ENCODE measurements at regions not wholly inside any gene's neighbourhood (a gene's known extent, or its start where the extent isn't known, plus 50 kb on each side); places are given as distances from the start of the nearest gene placed in this dataset.
"Not testable (repeated sequence)": the region's sequence is repeated elsewhere in the genome, so short reads cannot be mapped to it uniquely, and the experiment has no call there.

GRCh38 chr6:11410539-11411307 is 126.8 kb upstream of the TMEM170B start:
- Histone ChIP-seq H3K27ac (ENCODE audit: low read depth in 1 of 2, low read length in 1 of 2) (no peak overlapping the region), H3K27me3 (ENCODE audit: control insufficient read depth in 2 of 2, insufficient read depth in 1 of 2, low read length in 1 of 2) (no peaks in the 10 kb centered on the region), H3K4me3 (ENCODE audit: low read length in 2 of 2) (no peak overlapping the region), H3K9me3 (ENCODE audit: control insufficient read depth in 2 of 2, insufficient read depth in 1 of 2, low read length in 1 of 2) (no peaks in the 10 kb centered on the region), H3K4me1 (ENCODE audit: control insufficient read depth in 2 of 2, insufficient read depth in 2 of 2, low read length in 2 of 2) (no peaks in the 10 kb centered on the region), H3K36me3 (ENCODE audit: control insufficient read depth in 2 of 2, insufficient read depth in 2 of 2, low read length in 1 of 2) (no peaks in the 10 kb centered on the region)
- DNase-seq (ENCODE audit: low read depth in 6 of 9, low spot score in 9 of 9), result no peak
- WGBS, result 71% methylated on average over 4 of the region's 4 CpGs

DNA sequence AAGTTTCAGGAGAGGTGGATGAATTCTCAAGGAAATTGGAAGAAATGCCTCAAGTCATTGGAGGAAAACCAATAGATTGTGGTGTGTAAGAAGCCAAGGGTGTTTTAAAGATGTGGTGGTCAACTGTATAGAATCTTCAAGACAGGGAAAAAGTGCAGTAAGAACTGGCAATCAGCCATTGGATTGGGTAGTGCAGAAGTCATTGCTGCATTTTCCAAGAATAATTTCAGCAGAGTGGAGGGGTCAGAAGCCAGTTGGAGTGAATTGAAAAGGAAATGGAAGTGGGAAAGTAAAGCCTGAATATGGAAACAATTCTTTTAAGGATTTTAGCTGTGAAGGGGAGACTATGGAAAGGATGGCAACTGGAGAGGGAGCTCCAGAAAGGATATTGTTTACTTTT is 128.2 kb upstream of the TMEM170B start:
- no peak for DNase-seq (ENCODE audit: low read depth in 6 of 9, low spot score in 9 of 9)
- no peak overlapping the region for H3K4me3 ChIP-seq (ENCODE audit: low read length in 2 of 2)
- no peaks in the 10 kb centered on the region for H3K4me1 ChIP-seq (ENCODE audit: control insufficient read depth in 2 of 2, insufficient read depth in 2 of 2, low read length in 2 of 2)
- no peak overlapping the region for H3K27ac ChIP-seq (ENCODE audit: low read depth in 1 of 2, low read length in 1 of 2)
- H3K9me3 ChIP-seq (ENCODE audit: control insufficient read depth in 2 of 2, insufficient read depth in 1 of 2, low read length in 1 of 2), result no peaks in the 10 kb centered on the region
- H3K27me3 ChIP-seq (ENCODE audit: control insufficient read depth in 2 of 2, insufficient read depth in 1 of 2, low read length in 1 of 2), result no peaks in the 10 kb centered on the region
- no peaks in the 10 kb centered on the region for H3K36me3 ChIP-seq (ENCODE audit: control insufficient read depth in 2 of 2, insufficient read depth in 2 of 2, low read length in 1 of 2)

DNA sequence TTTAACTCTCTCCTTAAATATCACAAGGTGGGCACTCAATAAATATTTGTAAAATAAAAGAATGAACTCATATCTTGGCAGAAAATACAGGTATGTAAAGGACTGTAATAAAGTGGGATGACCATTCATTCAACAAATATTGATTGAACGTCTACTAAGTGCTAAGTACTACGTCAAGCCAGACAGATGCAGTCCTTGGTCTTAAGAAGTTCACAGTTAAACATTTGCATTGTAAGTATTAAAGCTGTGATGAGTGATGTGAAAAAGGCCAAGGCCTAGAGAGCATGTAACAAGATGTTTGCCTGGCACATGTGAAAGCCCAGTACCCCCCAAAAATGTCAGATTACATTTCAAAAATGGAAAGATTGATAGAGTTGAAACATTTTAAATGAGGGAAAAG is 130.1 kb upstream of the TMEM170B start:
- Histone ChIP-seq H3K27ac (ENCODE audit: low read depth in 1 of 2, low read length in 1 of 2) (no peak overlapping the region), H3K4me3 (ENCODE audit: low read length in 2 of 2) (no peak overlapping the region), H3K4me1 (ENCODE audit: control insufficient read depth in 2 of 2, insufficient read depth in 2 of 2, low read length in 2 of 2) (no peaks in the 10 kb centered on the region), H3K27me3 (ENCODE audit: control insufficient read depth in 2 of 2, insufficient read depth in 1 of 2, low read length in 1 of 2) (no peaks in the 10 kb centered on the region), H3K9me3 (ENCODE audit: control insufficient read depth in 2 of 2, insufficient read depth in 1 of 2, low read length in 1 of 2) (no peaks in the 10 kb centered on the region), H3K36me3 (ENCODE audit: control insufficient read depth in 2 of 2, insufficient read depth in 2 of 2, low read length in 1 of 2) (no peaks in the 10 kb centered on the region)
- WGBS, result 97% methylated on average over 2 of the region's 2 CpGs
- DNase-seq (ENCODE audit: low read depth in 6 of 9, low spot score in 9 of 9), result no peak

DNA sequence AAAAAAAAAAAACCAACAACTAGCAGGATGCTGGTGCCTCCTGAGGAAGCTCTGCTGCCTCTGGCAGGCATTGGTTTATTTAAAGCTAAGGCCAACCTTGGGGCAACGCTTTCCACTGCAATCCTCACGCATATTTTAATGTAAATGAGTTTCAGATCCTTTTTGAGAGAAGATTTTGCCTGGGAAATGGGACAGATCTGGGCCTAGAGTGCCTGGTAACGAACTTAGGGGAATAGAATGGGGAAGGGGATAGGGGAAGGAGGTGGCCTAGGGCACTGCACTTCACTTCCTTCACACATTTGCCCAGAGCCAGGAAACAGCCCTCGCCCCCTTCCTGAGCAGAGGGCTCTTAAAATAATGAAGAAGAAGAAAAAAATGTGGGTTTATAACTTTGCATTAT is 132.7 kb upstream of the TMEM170B start:
- no peak for DNase-seq (ENCODE audit: low read depth in 6 of 9, low spot score in 9 of 9)
- Histone ChIP-seq H3K27ac (ENCODE audit: low read depth in 1 of 2, low read length in 1 of 2) (no peak overlapping the region), H3K27me3 (ENCODE audit: control insufficient read depth in 2 of 2, insufficient read depth in 1 of 2, low read length in 1 of 2) (no peaks in the 10 kb centered on the region), H3K9me3 (ENCODE audit: control insufficient read depth in 2 of 2, insufficient read depth in 1 of 2, low read length in 1 of 2) (no peaks in the 10 kb centered on the region), H3K36me3 (ENCODE audit: control insufficient read depth in 2 of 2, insufficient read depth in 2 of 2, low read length in 1 of 2) (no peaks in the 10 kb centered on the region), H3K4me1 (ENCODE audit: control insufficient read depth in 2 of 2, insufficient read depth in 2 of 2, low read length in 2 of 2) (no peaks in the 10 kb centered on the region), H3K4me3 (ENCODE audit: low read length in 2 of 2) (no peak overlapping the region)
- 41% methylated on average over 4 of the region's 4 CpGs for WGBS

DNA sequence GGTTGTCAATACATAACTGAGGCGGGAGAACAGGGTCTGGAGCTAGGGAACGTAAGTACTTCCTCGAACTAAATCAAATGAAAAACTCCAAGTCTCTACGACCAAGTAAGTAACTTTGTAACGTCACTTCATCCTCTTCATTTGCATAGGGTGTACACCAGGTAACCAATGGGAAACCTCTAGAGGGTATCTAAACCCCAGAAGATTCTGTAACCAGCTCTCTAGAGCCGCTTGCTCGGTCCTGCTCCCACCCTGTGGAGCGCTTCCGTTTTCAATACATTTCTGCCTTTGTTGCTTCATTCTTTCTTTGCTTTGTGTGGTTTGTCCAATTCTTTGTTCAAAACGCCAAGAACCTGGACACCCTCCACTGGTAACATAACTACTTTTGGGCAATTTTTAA is 133.5 kb upstream of the TMEM170B start:
- Histone ChIP-seq H3K4me3 (ENCODE audit: low read length in 2 of 2) (no peak overlapping the region), H3K27ac (ENCODE audit: low read depth in 1 of 2, low read length in 1 of 2) (no peak overlapping the region), H3K27me3 (ENCODE audit: control insufficient read depth in 2 of 2, insufficient read depth in 1 of 2, low read length in 1 of 2) (no peaks in the 10 kb centered on the region), H3K36me3 (ENCODE audit: control insufficient read depth in 2 of 2, insufficient read depth in 2 of 2, low read length in 1 of 2) (no peaks in the 10 kb centered on the region), H3K9me3 (ENCODE audit: control insufficient read depth in 2 of 2, insufficient read depth in 1 of 2, low read length in 1 of 2) (no peaks in the 10 kb centered on the region), H3K4me1 (ENCODE audit: control insufficient read depth in 2 of 2, insufficient read depth in 2 of 2, low read length in 2 of 2) (no peaks in the 10 kb centered on the region)
- 97% methylated on average over 10 of the region's 10 CpGs for WGBS
- no peak for DNase-seq (ENCODE audit: low read depth in 6 of 9, low spot score in 9 of 9)

DNA sequence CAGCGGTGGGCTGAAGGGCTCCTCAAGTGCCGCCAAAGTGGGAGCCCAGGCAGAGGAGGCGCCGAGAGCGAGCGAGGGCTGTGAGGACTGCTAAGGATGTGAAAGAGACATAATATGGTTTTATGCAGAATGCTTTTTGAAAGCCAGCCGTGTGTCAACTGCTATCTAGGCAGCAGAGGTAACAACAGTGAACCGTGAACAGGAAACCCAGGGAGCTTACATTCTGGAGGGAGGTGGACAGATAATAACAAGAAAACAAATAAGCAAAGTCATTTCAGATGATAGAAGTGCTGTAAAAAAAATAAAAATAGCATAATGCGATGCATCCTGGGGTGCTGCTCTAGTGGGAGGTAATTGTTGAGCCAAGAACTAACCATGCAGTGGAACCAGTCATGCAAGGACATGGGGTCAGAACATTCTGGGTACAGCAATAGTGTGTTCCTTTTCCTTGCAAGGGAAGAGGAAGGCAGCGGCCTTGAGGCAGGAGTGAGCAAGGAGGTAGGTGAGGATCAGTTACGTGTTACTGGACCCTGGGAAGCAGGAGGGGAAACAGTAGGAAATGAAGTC is 134.4 kb upstream of the TMEM170B start:
- WGBS, result 94% methylated on average over 11 of the region's 11 CpGs
- H3K4me1 ChIP-seq (ENCODE audit: control insufficient read depth in 2 of 2, insufficient read depth in 2 of 2, low read length in 2 of 2), result no peaks in the 10 kb centered on the region
- no peaks in the 10 kb centered on the region for H3K27me3 ChIP-seq (ENCODE audit: control insufficient read depth in 2 of 2, insufficient read depth in 1 of 2, low read length in 1 of 2)
- H3K27ac ChIP-seq (ENCODE audit: low read depth in 1 of 2, low read length in 1 of 2), result no peak overlapping the region
- no peak for DNase-seq (ENCODE audit: low read depth in 6 of 9, low spot score in 9 of 9)
- H3K36me3 ChIP-seq (ENCODE audit: control insufficient read depth in 2 of 2, insufficient read depth in 2 of 2, low read length in 1 of 2), result no peaks in the 10 kb centered on the region
- H3K9me3 ChIP-seq (ENCODE audit: control insufficient read depth in 2 of 2, insufficient read depth in 1 of 2, low read length in 1 of 2), result no peaks in the 10 kb centered on the region
- no peak overlapping the region for H3K4me3 ChIP-seq (ENCODE audit: low read length in 2 of 2)

DNA sequence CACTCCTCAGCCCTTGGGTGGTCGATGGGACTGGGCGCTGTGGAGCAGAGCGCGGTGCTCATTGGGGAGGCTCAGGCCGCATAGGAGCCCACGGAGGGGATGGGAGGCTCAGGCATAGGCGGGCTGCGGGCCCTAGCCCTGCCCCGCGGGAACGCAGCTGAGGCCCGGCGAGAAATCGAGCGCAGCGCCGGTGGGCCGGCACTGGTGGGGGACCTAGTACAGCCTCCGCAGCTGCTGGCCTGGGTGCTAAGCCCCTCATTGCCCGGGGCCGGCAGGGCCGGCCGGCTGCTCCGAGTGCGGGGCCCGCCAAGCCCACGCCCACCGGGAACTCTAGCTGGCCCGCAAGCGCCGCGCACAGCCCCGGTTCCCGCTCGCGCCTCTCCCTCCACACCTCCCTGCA is 135.0 kb upstream of the TMEM170B start:
- not testable (repeated sequence) for H3K27ac ChIP-seq (ENCODE audit: low read depth in 1 of 2, low read length in 1 of 2); H3K9me3 ChIP-seq (ENCODE audit: control insufficient read depth in 2 of 2, insufficient read depth in 1 of 2, low read length in 1 of 2); DNase-seq (ENCODE audit: low read depth in 6 of 9, low spot score in 9 of 9); H3K4me1 ChIP-seq (ENCODE audit: control insufficient read depth in 2 of 2, insufficient read depth in 2 of 2, low read length in 2 of 2); H3K36me3 ChIP-seq (ENCODE audit: control insufficient read depth in 2 of 2, insufficient read depth in 2 of 2, low read length in 1 of 2); H3K4me3 ChIP-seq (ENCODE audit: low read length in 2 of 2); H3K27me3 ChIP-seq (ENCODE audit: control insufficient read depth in 2 of 2, insufficient read depth in 1 of 2, low read length in 1 of 2)
- 98% methylated on average over 36 of the region's 36 CpGs for WGBS

- H3K9me3 ChIP-seq (ENCODE audit: control insufficient read depth in 2 of 2, insufficient read depth in 1 of 2, low read length in 1 of 2); DNase-seq (ENCODE audit: low read depth in 6 of 9, low spot score in 9 of 9); H3K36me3 ChIP-seq (ENCODE audit: control insufficient read depth in 2 of 2, insufficient read depth in 2 of 2, low read length in 1 of 2); H3K27ac ChIP-seq (ENCODE audit: low read depth in 1 of 2, low read length in 1 of 2); H3K4me1 ChIP-seq (ENCODE audit: control insufficient read depth in 2 of 2, insufficient read depth in 2 of 2, low read length in 2 of 2); H3K27me3 ChIP-seq (ENCODE audit: control insufficient read depth in 2 of 2, insufficient read depth in 1 of 2, low read length in 1 of 2); H3K4me3 ChIP-seq (ENCODE audit: low read length in 2 of 2): not testable (repeated sequence)
- WGBS, result 91% methylated on average over 5 of the region's 5 CpGs
Measured at GRCh38 chr6:11401954-11402353, 135.6 kb upstream of the TMEM170B start.

GRCh38 chr6:11398451-11399326 is 138.9 kb upstream of the TMEM170B start:
- Histone ChIP-seq H3K4me3 (ENCODE audit: low read length in 2 of 2) (no peak overlapping the region), H3K27me3 (ENCODE audit: control insufficient read depth in 2 of 2, insufficient read depth in 1 of 2, low read length in 1 of 2) (no peaks in the 10 kb centered on the region), H3K27ac (ENCODE audit: low read depth in 1 of 2, low read length in 1 of 2) (no peak overlapping the region), H3K9me3 (ENCODE audit: control insufficient read depth in 2 of 2, insufficient read depth in 1 of 2, low read length in 1 of 2) (no peaks in the 10 kb centered on the region), H3K36me3 (ENCODE audit: control insufficient read depth in 2 of 2, insufficient read depth in 2 of 2, low read length in 1 of 2) (no peaks in the 10 kb centered on the region), H3K4me1 (ENCODE audit: control insufficient read depth in 2 of 2, insufficient read depth in 2 of 2, low read length in 2 of 2) (no peaks in the 10 kb centered on the region)
- WGBS, result 95% methylated on average over 6 of the region's 6 CpGs
- DNase-seq (ENCODE audit: low read depth in 6 of 9, low spot score in 9 of 9), result no peak

All from thymus (tissue), 11 donors.